ENCODE measurements at regions not wholly inside any gene's neighbourhood (a gene's known extent, or its start where the extent isn't known, plus 50 kb on each side); places are given as distances from the start of the nearest gene placed in this dataset.

- no peak for ATAC-seq
- intact Hi-C loops (cut with micrococcal nuclease), result no loop called here
- Histone ChIP-seq H3K9me3 (ENCODE audit: low read length) (no peaks in the 10 kb centered on the region), H2AFZ (ENCODE audit: low read length) (no peak overlapping the region), H3K9me2 (replicated peaks; ENCODE audit: low read length) (no peaks in the 10 kb centered on the region), H4K20me1 (ENCODE audit: low read length) (no peaks in the 10 kb centered on the region), H3K4me1 (ENCODE audit: insufficient read depth, low read length) (no peaks in the 10 kb centered on the region), H3K9ac (ENCODE audit: low read length) (no peak overlapping the region), H3K27me3 (ENCODE audit: low read length) (no peaks in the 10 kb centered on the region), H3F3A (ENCODE audit: low read length, unreplicated experiment) (no peaks in the 10 kb centered on the region), H3K36me3 (ENCODE audit: low read depth, low read length) (no peaks in the 10 kb centered on the region), H3K4me3 (ENCODE audit: low read length) (no peak overlapping the region), H3K27ac (ENCODE audit: low read length) (no peak overlapping the region), H3K4me2 (ENCODE audit: low read length) (no peak overlapping the region), H3K79me2 (ENCODE audit: low read length) (no peaks in the 10 kb centered on the region)
- ChIA-PET POLR2A (ENCODE audit: unreplicated experiment) (no interaction called here), CTCF (no interaction called here)
- TF ChIP-seq CTCF (conservative IDR thresholded peaks at IDR 0.05; ENCODE audit: low read depth, low read length), result no peak
- TF ChIP-seq EZH2 (IDR thresholded peaks at IDR 0.05; ENCODE audit: low read length, unreplicated experiment), result no peak
- TF ChIP-seq EZH2phosphoT487 (IDR thresholded peaks at IDR 0.05; ENCODE audit: borderline replicate concordance, low read length), result no peak
- no peak for DNase-seq
- BruUV-seq (replicated peaks), result no TSS peak
These were observed 364.0 kb upstream of the FAT3 start for GRCh38 chr11:91860661-91861060.

GRCh38 chr11:91859666-91860065 lies 365.0 kb upstream of the FAT3 start:
- no peaks in the 10 kb centered on the region for H3K27me3 ChIP-seq (ENCODE audit: low read length)
- BruUV-seq (replicated peaks), result no TSS peak
- ChIA-PET POLR2A (ENCODE audit: unreplicated experiment) (no interaction called here), CTCF (no interaction called here)
- no peaks in the 10 kb centered on the region for H3K9me2 ChIP-seq (replicated peaks; ENCODE audit: low read length)
- no peaks in the 10 kb centered on the region for H3K79me2 ChIP-seq (ENCODE audit: low read length)
- no peaks in the 10 kb centered on the region for H3K36me3 ChIP-seq (ENCODE audit: low read depth, low read length)
- no peak overlapping the region for H3K4me2 ChIP-seq (ENCODE audit: low read length)
- H3F3A ChIP-seq (ENCODE audit: low read length, unreplicated experiment), result no peaks in the 10 kb centered on the region
- ATAC-seq (no peak), DNase-seq (peak; percentile 66)
- H3K9ac ChIP-seq (ENCODE audit: low read length), result no peak overlapping the region
- no peaks in the 10 kb centered on the region for H4K20me1 ChIP-seq (ENCODE audit: low read length)
- H3K27ac ChIP-seq (ENCODE audit: low read length), result no peak overlapping the region
- H2AFZ ChIP-seq (ENCODE audit: low read length), result no peak overlapping the region
- H3K4me3 ChIP-seq (ENCODE audit: low read length), result no peak overlapping the region
- no peaks in the 10 kb centered on the region for H3K9me3 ChIP-seq (ENCODE audit: low read length)
- no peaks in the 10 kb centered on the region for H3K4me1 ChIP-seq (ENCODE audit: insufficient read depth, low read length)
- TF ChIP-seq EZH2 (IDR thresholded peaks at IDR 0.05; ENCODE audit: low read length, unreplicated experiment) (no peak), CTCF (conservative IDR thresholded peaks at IDR 0.05; ENCODE audit: low read depth, low read length) (no peak), EZH2phosphoT487 (IDR thresholded peaks at IDR 0.05; ENCODE audit: borderline replicate concordance, low read length) (no peak)
- intact Hi-C loops (cut with micrococcal nuclease), result no loop called here

GRCh38 chr11:91857179-91857578 lies 367.4 kb upstream of the FAT3 start:
- Histone ChIP-seq H3K4me1 (ENCODE audit: insufficient read depth, low read length) (no peaks in the 10 kb centered on the region), H3K27ac (ENCODE audit: low read length) (no peak overlapping the region), H3K9me3 (ENCODE audit: low read length) (no peaks in the 10 kb centered on the region), H3K9ac (ENCODE audit: low read length) (no peak overlapping the region), H3K36me3 (ENCODE audit: low read depth, low read length) (no peaks in the 10 kb centered on the region), H3K4me2 (ENCODE audit: low read length) (no peak overlapping the region), H3K4me3 (ENCODE audit: low read length) (no peak overlapping the region), H3K27me3 (ENCODE audit: low read length) (no peaks in the 10 kb centered on the region), H3F3A (ENCODE audit: low read length, unreplicated experiment) (no peaks in the 10 kb centered on the region), H2AFZ (ENCODE audit: low read length) (no peak overlapping the region), H3K79me2 (ENCODE audit: low read length) (no peaks in the 10 kb centered on the region), H3K9me2 (replicated peaks; ENCODE audit: low read length) (no peaks in the 10 kb centered on the region), H4K20me1 (ENCODE audit: low read length) (no peaks in the 10 kb centered on the region)
- BruUV-seq (replicated peaks), result no TSS peak
- DNase-seq (peak; percentile 43), ATAC-seq (no peak)
- POLR2A ChIA-PET (ENCODE audit: unreplicated experiment), result no interaction called here
- intact Hi-C loops (cut with micrococcal nuclease), result no loop called here
- TF ChIP-seq EZH2phosphoT487 (IDR thresholded peaks at IDR 0.05; ENCODE audit: borderline replicate concordance, low read length) (no peak), EZH2 (IDR thresholded peaks at IDR 0.05; ENCODE audit: low read length, unreplicated experiment) (no peak), CTCF (conservative IDR thresholded peaks at IDR 0.05; ENCODE audit: low read depth, low read length) (no peak)
- CTCF ChIA-PET, result no interaction called here
